Neural cell (in vitro differentiated cells): ENCODE measurements at regions not wholly inside any gene's neighbourhood (a gene's known extent, or its start where the extent isn't known, plus 50 kb on each side); places are given as distances from the start of the nearest gene placed in this dataset.

Experiments
- CTCF ChIP-seq: fragments of 450-650 bp; IDR thresholded peaks from 2 replicates; pipeline ENCODE4 v1.5.1; 2014; ENCODE audit warnings: antibody characterized with exemption, mild to moderate bottlenecking, moderate library complexity; ENCODE audit not compliant: poor library complexity, severe bottlenecking
- EZH2 ChIP-seq: fragments of 200-600, 300-800 bp; shearing (Covaris generic), sonication (generic); IDR thresholded peaks from 2 replicates; pipeline ENCODE4 v1.6.1; 2014; ENCODE audit warnings: antibody characterized with exemption, low read length, borderline replicate concordance, mild to moderate bottlenecking; ENCODE audit not compliant: insufficient read depth, poor library complexity, severe bottlenecking
- MXI1 ChIP-seq: fragments of 450-650 bp; conservative IDR thresholded peaks from 2 replicates; pipeline ENCODE4 v1.6.1; 2014; ENCODE audit warnings: antibody characterized with exemption, mild to moderate bottlenecking; ENCODE audit not compliant: poor library complexity, severe bottlenecking
- POLR2AphosphoS5 ChIP-seq: IDR thresholded peaks from 2 replicates; pipeline ENCODE4 v1.6.1; 2012
- REST ChIP-seq: IDR thresholded peaks from 2 replicates; pipeline ENCODE4 v1.6.1; 2012; ENCODE audit warnings: borderline replicate concordance

- TF ChIP-seq CTCF (no peak), EZH2 (no peak), POLR2AphosphoS5 (no peak), REST (no peak), MXI1 (no peak)
Observed at GRCh38 chr10:84991301-84991700, 662.9 kb downstream of the CCSER2 start.
